Nephron progenitor cell (in vitro differentiated cells): ENCODE measurements at regions not wholly inside any gene's neighbourhood (a gene's known extent, or its start where the extent isn't known, plus 50 kb on each side); places are given as distances from the start of the nearest gene placed in this dataset.

Source experiments
- DNase-seq: peaks from one replicate; pipeline ENCODE4 v3.0.0; 2021
- H3K27ac Mint-ChIP-seq: 2 replicates; pipeline ENCODE4 v1.8.0; 2021; ENCODE audit warnings: mild to moderate bottlenecking, moderate library complexity, mixed read lengths
- H3K27me3 Mint-ChIP-seq: 2 replicates; pipeline ENCODE4 v1.8.0; 2021; ENCODE audit warnings: mild to moderate bottlenecking, low read depth, mixed read lengths; ENCODE audit not compliant: poor library complexity
- H3K36me3 Mint-ChIP-seq: 2 replicates; pipeline ENCODE4 v1.8.0; 2021; ENCODE audit warnings: low read depth, mixed read lengths
- H3K4me1 Mint-ChIP-seq: 2 replicates; pipeline ENCODE4 v1.8.0; 2021; ENCODE audit warnings: mixed read lengths
- H3K4me3 Mint-ChIP-seq: 2 replicates; pipeline ENCODE4 v1.8.0; 2021; ENCODE audit warnings: mild to moderate bottlenecking, moderate library complexity, mixed read lengths
- H3K9me3 Mint-ChIP-seq: 2 replicates; pipeline ENCODE4 v1.8.0; 2021; ENCODE audit warnings: mild to moderate bottlenecking, moderate library complexity, mixed read lengths
- TF ChIP-seq, protein P1 (sequence below): fragments of 200-600 bp; sonication (generic); IDR thresholded peaks from 2 replicates; pipeline ENCODE4 v1.5.0; 2021; ENCODE audit warnings: antibody characterized with exemption

DNA sequence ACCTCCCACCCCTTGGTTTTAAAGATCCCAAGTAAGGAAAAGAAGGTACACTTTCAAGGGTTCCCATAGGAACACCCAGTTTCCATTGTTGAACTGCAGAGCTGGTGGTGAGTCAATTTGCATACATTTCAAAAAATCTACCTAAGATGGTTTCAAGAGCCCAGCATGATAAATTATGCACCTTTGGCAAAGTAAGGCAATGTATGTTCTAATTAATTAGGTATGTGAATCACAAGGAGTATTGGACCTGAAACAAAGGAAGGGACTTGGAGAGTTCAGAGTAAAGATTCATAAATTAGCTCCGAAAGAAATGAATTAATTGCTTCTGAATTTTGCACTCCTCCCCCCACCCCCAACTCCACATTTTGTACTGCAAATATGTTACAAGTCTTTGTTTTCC, 459.7 kb downstream of the LRATD1 start:
- Mint-ChIP-seq H3K4me3 (no peak overlapping the region), H3K4me1 (peaks cover 51% of the 10 kb centered on the region), H3K27ac (no peak overlapping the region), H3K36me3 (peaks cover 9% of the 10 kb centered on the region), H3K27me3 (no peaks in the 10 kb centered on the region), H3K9me3 (peaks cover 11% of the 10 kb centered on the region)
- DNase-seq = no peak
- TF ChIP-seq, protein P1, sequence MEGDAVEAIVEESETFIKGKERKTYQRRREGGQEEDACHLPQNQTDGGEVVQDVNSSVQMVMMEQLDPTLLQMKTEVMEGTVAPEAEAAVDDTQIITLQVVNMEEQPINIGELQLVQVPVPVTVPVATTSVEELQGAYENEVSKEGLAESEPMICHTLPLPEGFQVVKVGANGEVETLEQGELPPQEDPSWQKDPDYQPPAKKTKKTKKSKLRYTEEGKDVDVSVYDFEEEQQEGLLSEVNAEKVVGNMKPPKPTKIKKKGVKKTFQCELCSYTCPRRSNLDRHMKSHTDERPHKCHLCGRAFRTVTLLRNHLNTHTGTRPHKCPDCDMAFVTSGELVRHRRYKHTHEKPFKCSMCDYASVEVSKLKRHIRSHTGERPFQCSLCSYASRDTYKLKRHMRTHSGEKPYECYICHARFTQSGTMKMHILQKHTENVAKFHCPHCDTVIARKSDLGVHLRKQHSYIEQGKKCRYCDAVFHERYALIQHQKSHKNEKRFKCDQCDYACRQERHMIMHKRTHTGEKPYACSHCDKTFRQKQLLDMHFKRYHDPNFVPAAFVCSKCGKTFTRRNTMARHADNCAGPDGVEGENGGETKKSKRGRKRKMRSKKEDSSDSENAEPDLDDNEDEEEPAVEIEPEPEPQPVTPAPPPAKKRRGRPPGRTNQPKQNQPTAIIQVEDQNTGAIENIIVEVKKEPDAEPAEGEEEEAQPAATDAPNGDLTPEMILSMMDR = no peak

DNA sequence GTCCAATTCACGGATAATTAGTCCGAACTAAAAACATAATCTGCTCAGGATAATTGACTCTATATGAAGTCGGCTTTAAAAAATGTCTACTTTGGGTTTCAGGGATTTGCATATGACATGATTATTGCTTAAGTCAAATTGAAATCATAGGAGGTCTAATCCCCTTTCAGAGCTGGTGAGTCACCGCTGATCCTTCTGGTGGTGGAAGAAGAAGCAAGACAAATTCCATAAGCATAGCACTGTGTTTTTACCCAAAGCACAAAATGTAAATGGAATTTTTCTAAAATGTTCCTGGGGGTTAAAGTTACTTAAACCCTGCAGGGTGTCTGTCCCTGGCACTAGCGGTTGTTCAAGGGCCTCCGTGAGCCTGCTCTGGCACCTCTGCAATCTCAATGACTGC, 460.2 kb downstream of the LRATD1 start:
- Mint-ChIP-seq H3K4me1 (peaks cover 52% of the 10 kb centered on the region), H3K27ac (no peak overlapping the region), H3K36me3 (peaks cover 9% of the 10 kb centered on the region), H3K4me3 (no peak overlapping the region), H3K9me3 (peaks cover 10% of the 10 kb centered on the region), H3K27me3 (no peaks in the 10 kb centered on the region)
- TF ChIP-seq, protein P1 = no peak
- no peak for DNase-seq

DNA sequence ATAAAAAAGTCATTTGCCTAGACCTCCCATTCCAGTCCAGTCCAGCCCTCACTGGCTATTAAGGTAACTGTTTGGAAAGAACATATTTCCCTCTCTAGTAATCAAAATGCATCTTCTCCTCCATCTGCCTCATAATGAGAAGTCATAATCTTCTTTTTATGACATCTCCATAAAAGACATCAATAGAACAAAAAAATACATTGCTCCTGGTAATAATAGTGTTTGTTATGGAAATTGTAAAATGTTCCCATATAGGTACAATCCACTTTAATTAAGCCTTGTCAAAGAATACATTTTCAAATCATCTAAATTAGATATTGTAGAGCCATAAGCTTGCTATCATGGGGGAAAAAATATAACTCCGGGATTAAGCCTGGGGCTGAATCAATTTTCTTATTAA, 461.6 kb downstream of the LRATD1 start:
- H3K27ac Mint-ChIP-seq = no peak overlapping the region
- H3K4me1 Mint-ChIP-seq = peaks cover 52% of the 10 kb centered on the region
- peaks cover 10% of the 10 kb centered on the region for H3K9me3 Mint-ChIP-seq
- H3K4me3 Mint-ChIP-seq = no peak overlapping the region
- no peak for DNase-seq
- peaks cover 9% of the 10 kb centered on the region for H3K36me3 Mint-ChIP-seq
- H3K27me3 Mint-ChIP-seq = no peaks in the 10 kb centered on the region
- TF ChIP-seq, protein P1 = no peak

DNA sequence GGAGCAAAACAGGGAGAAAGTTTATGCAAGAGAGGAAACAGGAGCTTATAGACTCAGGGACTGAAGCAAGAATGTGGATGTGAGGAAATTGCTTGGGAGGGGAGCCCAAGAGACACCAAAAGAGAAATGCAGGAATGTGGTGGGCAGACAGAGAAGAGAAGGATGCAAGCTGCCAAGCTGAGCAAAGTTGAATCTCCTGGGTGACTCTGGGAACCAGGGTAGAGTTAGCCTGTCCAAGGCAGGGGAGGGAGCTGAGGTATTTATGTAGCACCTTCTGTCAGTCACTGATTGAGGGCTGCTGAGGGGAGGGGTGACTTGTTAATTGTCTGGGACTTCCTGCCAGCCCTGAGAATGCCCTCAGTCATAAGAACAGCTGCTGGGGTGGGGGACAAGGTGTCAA, 464.3 kb downstream of the NBAS start:
- Mint-ChIP-seq H3K4me1 (peaks cover 45% of the 10 kb centered on the region), H3K4me3 (no peak overlapping the region), H3K9me3 (peaks cover 10% of the 10 kb centered on the region), H3K36me3 (peaks cover 9% of the 10 kb centered on the region), H3K27ac (peak overlapping the region; percentile 97), H3K27me3 (no peaks in the 10 kb centered on the region)
- no peak for DNase-seq
- TF ChIP-seq, protein P1 = no peak

DNA sequence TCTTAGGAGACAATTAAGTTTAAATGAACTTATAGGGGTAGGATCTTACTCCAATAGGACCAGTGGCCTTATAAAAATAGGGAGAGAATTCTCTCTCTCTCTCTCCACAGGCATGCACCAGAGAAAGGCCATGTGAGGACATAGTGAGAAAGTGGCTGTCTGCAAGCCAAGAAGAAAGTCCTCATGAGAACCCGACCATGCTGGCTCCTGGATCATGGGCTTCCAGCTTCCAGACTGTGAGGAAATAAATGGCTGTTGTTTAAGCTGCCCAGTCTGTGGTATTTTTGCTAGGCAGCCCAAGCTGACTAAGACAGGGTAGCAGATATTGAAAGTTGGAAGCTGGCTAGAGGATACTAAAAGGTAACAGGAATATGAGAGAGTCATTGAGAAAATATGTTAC, 454.0 kb downstream of the NBAS start:
- Mint-ChIP-seq H3K4me1 (no peaks in the 10 kb centered on the region), H3K27ac (no peak overlapping the region), H3K4me3 (no peak overlapping the region), H3K36me3 (peaks cover 30% of the 10 kb centered on the region), H3K9me3 (peaks cover 41% of the 10 kb centered on the region), H3K27me3 (no peaks in the 10 kb centered on the region)
- TF ChIP-seq, protein P1 = no peak
- no peak for DNase-seq

DNA sequence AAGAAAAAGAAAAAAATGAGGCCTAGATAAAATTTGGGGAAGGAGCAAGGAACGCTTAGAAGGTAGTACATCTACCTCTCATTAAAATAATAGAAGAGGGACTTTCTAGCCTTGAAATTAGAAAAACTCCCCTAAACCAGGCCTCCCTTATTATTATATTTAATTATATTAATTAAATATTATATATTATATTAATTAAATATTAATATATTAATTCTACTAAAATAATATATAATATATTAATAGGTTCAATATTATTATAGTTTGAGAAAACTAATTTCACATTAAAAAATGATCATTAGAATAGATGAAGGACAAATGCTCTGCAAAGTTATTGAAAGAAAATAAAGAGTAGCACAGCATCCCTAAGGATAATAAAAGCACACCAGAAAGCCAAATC, 449.4 kb downstream of the NBAS start:
- Mint-ChIP-seq H3K4me1 (no peaks in the 10 kb centered on the region), H3K27ac (no peak overlapping the region), H3K9me3 (peaks cover 69% of the 10 kb centered on the region), H3K36me3 (peaks cover 50% of the 10 kb centered on the region), H3K27me3 (peaks cover 2% of the 10 kb centered on the region), H3K4me3 (no peak overlapping the region)
- DNase-seq = no peak
- TF ChIP-seq, protein P1 = no peak
